WI38 (cell line): ENCODE measurements at regions not wholly inside any gene's neighbourhood (a gene's known extent, or its start where the extent isn't known, plus 50 kb on each side); places are given as distances from the start of the nearest gene placed in this dataset.

ENCODE experiments used
- H3K4me3 ChIP-seq: 2 replicates; pipeline ENCODE4 v1.5.1; 2011; ENCODE audit warnings: low read depth, mild to moderate bottlenecking, control low read depth, low read length
- TF ChIP-seq, protein P1 (sequence below): IDR thresholded peaks from 2 replicates; pipeline ENCODE4 v1.5.1; 2012; ENCODE audit warnings: low read depth, mild to moderate bottlenecking, control low read depth, low read length

DNA sequence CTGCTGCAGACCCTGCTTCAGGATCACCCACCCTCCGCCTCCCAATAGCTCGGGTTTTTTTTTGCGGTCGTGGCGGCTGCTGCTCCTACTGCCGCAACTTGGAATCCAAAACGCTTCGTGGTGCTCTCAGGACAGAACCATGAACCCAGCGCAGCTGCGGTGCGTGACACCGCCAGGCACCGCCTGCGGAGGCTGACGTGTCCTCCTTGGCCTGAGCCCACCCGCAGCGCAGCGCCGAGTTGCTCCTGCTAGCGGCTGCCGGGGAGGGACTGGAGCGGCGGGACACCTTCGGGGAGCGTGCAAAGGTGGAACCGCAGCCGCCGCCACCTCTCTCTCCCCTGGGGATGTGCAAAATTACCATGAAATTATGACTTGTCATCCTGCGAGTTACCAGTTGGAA, 1893.0 kb downstream of the TP53TG3F start:
- H3K4me3 ChIP-seq, result no peak overlapping the region
- TF ChIP-seq, protein P1, sequence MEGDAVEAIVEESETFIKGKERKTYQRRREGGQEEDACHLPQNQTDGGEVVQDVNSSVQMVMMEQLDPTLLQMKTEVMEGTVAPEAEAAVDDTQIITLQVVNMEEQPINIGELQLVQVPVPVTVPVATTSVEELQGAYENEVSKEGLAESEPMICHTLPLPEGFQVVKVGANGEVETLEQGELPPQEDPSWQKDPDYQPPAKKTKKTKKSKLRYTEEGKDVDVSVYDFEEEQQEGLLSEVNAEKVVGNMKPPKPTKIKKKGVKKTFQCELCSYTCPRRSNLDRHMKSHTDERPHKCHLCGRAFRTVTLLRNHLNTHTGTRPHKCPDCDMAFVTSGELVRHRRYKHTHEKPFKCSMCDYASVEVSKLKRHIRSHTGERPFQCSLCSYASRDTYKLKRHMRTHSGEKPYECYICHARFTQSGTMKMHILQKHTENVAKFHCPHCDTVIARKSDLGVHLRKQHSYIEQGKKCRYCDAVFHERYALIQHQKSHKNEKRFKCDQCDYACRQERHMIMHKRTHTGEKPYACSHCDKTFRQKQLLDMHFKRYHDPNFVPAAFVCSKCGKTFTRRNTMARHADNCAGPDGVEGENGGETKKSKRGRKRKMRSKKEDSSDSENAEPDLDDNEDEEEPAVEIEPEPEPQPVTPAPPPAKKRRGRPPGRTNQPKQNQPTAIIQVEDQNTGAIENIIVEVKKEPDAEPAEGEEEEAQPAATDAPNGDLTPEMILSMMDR, result no peak

DNA sequence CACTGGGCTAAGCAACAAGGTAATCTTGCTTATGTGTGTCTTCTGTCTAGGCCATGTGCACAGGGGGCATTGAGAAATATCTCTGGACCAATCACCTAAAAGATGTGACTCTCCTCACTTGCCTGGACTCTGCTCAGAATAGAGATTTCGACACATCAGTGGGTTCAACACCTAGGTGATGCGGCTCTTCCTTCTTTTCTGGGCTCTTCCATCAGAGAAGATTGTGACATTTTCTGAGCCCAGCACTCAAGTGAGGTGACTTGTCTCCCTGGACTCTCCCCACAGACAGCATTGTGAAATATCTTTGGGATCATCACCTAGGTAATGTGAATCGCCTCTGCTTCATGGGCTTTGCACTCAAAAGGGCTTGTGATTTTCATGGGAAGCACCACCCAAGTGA, 1904.1 kb downstream of the TP53TG3F start:
- TF ChIP-seq, protein P1, result no peak
- H3K4me3 ChIP-seq, result no peak overlapping the region

DNA sequence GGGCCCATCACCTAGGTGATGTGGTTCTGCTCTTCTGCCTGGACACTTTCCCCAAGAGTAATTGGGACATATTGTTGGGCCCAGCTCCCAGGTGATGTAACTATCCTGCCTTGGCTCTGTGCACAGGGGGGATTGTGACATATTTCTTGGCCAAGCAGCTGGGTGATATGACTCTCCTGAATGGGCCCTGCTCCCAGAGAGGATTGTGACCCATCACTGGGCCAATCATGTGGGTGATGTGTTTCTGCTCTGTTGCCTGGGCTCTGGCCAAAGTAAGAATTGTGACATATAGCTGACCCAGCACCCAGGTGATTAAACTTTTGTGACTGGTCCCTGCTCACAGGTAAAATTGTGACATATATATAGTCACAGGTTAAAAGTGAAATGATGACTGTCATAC, 1904.9 kb downstream of the TP53TG3F start:
- TF ChIP-seq, protein P1, result no peak
- no peak overlapping the region for H3K4me3 ChIP-seq

DNA sequence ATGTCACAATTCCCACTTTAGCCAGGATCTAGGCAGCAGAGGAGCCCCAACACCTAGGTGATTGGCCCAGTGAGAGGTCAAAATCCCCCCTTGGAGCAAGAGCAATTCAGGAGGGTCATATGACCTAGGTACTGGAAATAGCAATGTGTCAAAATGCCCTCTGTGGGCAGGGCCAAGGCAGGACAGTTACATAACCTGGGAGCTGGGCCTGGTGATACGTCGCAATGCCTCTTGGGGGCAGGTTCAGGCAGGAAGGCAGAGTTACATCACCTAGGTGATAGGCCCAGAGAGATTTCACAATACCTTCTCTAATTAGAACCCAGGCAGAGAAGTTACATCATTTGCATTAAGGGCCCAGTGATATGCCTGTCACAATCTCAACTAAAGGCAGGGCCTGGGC, 1906.3 kb downstream of the TP53TG3F start:
- no peak overlapping the region for H3K4me3 ChIP-seq
- TF ChIP-seq, protein P1, result no peak

DNA sequence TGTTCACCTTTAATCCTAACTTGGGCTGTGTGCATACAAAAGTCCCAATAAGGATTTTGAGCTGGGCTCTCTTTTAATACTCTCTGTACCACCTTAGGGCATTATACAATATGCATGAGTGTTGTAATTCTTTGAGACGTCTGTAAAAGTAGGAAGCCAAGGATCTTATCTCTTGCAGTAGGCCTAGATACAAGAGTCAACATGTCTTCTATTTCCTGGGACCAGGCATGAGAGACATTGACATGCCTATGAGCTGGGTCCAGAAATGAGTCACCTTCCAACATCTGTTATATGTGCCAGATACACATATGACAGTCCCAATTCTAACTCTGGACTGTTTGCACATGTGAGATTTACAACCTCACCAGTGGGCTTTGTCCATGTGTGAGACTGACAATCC, 1911.2 kb downstream of the TP53TG3F start:
- TF ChIP-seq, protein P1, result no peak
- H3K4me3 ChIP-seq, result no peak overlapping the region

DNA sequence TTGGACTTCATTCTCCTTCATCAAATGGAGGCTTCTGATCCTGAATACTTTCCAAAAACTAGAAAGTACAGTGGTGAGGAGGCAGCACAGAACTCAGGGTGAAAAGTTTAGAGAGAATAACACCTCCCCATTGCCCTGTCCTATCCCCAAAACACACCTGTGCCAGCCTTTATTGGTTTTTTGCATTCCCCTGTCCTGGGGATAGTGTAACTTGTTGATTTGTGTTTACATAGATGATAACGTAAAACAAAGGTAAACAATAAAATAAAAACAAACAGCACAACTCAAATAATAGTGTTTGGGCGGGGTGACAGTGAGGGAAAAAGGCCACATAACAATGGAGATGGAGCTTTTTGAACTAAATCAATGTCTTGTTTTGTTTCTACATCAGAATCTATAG, 1917.7 kb downstream of the TP53TG3F start:
- TF ChIP-seq, protein P1, result no peak

DNA sequence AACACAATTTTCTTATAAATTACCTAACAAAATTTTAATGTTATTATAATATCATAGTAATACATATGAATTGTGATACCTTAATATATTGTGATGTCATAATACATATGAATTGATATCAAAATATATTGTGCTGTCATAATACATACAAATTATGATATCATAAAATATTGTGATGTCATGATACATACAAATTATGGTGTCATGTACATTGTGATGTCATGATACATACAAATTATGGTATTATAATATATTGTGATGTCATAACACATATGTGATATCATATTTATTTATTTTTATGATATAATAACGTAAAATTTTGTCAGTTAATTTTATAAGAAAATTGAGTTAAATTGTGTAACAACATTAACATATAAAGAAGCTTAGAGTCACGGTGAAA, 1927.2 kb downstream of the TP53TG3F start:
- H3K4me3 ChIP-seq, result no peak overlapping the region
- TF ChIP-seq, protein P1, result no peak

More for the DNA sequence above, 1917.7 kb downstream of the TP53TG3F start:
- no peak overlapping the region for H3K4me3 ChIP-seq
